Activated T-helper 17 cell treated with anti-CD3 and anti-CD28 coated beads, Interleukin-2, amount 50 U/mL, for 72 hours (primary cell): ENCODE measurements at regions not wholly inside any gene's neighbourhood (a gene's known extent, or its start where the extent isn't known, plus 50 kb on each side); places are given as distances from the start of the nearest gene placed in this dataset.
A peak's percentile ranks its signal among the peaks of the same experiment; 100 is the strongest.
"Not testable (repeated sequence)": the region's sequence is repeated elsewhere in the genome, so short reads cannot be mapped to it uniquely, and the experiment has no call there.

Source experiments
- ATAC-seq: fragments of 150-1000 bp; cut with Tn5 transposase; replicated peaks from 2 replicates; pipeline ENCODE4 v1.10.0; 2021; ENCODE audit warnings: mild to moderate bottlenecking, moderate library complexity
- H3K27ac Mint-ChIP-seq: one replicate; pipeline ENCODE4 v1.8.0; 2022; ENCODE audit warnings: mixed read lengths
- H3K27me3 Mint-ChIP-seq: one replicate; pipeline ENCODE4 v1.8.0; 2022; ENCODE audit warnings: mixed read lengths
- H3K36me3 Mint-ChIP-seq: one replicate; pipeline ENCODE4 v1.8.0; 2022; ENCODE audit warnings: low read depth, mild to moderate bottlenecking, mixed read lengths
- H3K4me1 Mint-ChIP-seq: one replicate; pipeline ENCODE4 v1.8.0; 2022; ENCODE audit warnings: mixed read lengths
- H3K4me3 Mint-ChIP-seq: one replicate; pipeline ENCODE4 v1.8.0; 2022; ENCODE audit warnings: mild to moderate bottlenecking, mixed read lengths
- H3K9me3 Mint-ChIP-seq: one replicate; pipeline ENCODE4 v1.8.0; 2022; ENCODE audit warnings: mixed read lengths

- Mint-ChIP-seq H3K27me3 (peaks cover 5% of the 10 kb centered on the region), H3K4me1 (peaks cover 44% of the 10 kb centered on the region), H3K4me3 (peak overlapping the region; percentile 63), H3K36me3 (no peaks in the 10 kb centered on the region), H3K9me3 (no peaks in the 10 kb centered on the region), H3K27ac (peak overlapping the region; percentile 77)
- ATAC-seq: peak; percentile 93
Observed at GRCh38 chr13:50244713-50245574, 229.7 kb downstream of the KCNRG start.

GRCh38 chr13:50247223-50247622 lies 232.0 kb downstream of the KCNRG start:
- H3K4me1 Mint-ChIP-seq: peaks cover 43% of the 10 kb centered on the region

GRCh38 chr13:50248516-50249143 lies 233.4 kb downstream of the KCNRG start:
- Mint-ChIP-seq H3K4me3 (peak overlapping the region; percentile 64), H3K27me3 (peaks cover 4% of the 10 kb centered on the region), H3K4me1 (peaks cover 38% of the 10 kb centered on the region), H3K27ac (peak overlapping the region; percentile 71), H3K36me3 (no peaks in the 10 kb centered on the region), H3K9me3 (no peaks in the 10 kb centered on the region)
- ATAC-seq: peak; percentile 30

More at GRCh38 chr13:50247223-50247622, 232.0 kb downstream of the KCNRG start:
- H3K36me3 Mint-ChIP-seq: no peaks in the 10 kb centered on the region
- no peaks in the 10 kb centered on the region for H3K9me3 Mint-ChIP-seq
- peaks cover 8% of the 10 kb centered on the region for H3K27me3 Mint-ChIP-seq
- H3K27ac Mint-ChIP-seq: no peak overlapping the region
- no peak for ATAC-seq
- H3K4me3 Mint-ChIP-seq: no peak overlapping the region

GRCh38 chr13:50249144-50249521 lies 233.9 kb downstream of the KCNRG start:
- peak overlapping the region; percentile 71 for H3K27ac Mint-ChIP-seq
- peak overlapping the region; percentile 64 for H3K4me3 Mint-ChIP-seq
- no peaks in the 10 kb centered on the region for H3K36me3 Mint-ChIP-seq
- ATAC-seq: no peak
- H3K9me3 Mint-ChIP-seq: no peaks in the 10 kb centered on the region
- peaks cover 4% of the 10 kb centered on the region for H3K27me3 Mint-ChIP-seq
- H3K4me1 Mint-ChIP-seq: peaks cover 33% of the 10 kb centered on the region

GRCh38 chr13:50250401-50250800 lies 235.2 kb downstream of the KCNRG start:
- Mint-ChIP-seq H3K27ac (peak overlapping the region; percentile 2), H3K4me3 (no peak overlapping the region), H3K27me3 (peaks cover 4% of the 10 kb centered on the region), H3K4me1 (peaks cover 25% of the 10 kb centered on the region), H3K36me3 (no peaks in the 10 kb centered on the region), H3K9me3 (no peaks in the 10 kb centered on the region)
- no peak for ATAC-seq

- Mint-ChIP-seq H3K27me3 (peaks cover 6% of the 10 kb centered on the region), H3K36me3 (no peaks in the 10 kb centered on the region), H3K27ac (no peak overlapping the region), H3K9me3 (no peaks in the 10 kb centered on the region), H3K4me1 (peaks cover 33% of the 10 kb centered on the region), H3K4me3 (no peak overlapping the region)
- peak; percentile 67 for ATAC-seq
Observed at GRCh38 chr13:50255639-50256038, 240.4 kb downstream of the KCNRG start.

GRCh38 chr13:50256536-50257321 lies 241.5 kb downstream of the KCNRG start:
- ATAC-seq, H3K9me3 Mint-ChIP-seq, H3K36me3 Mint-ChIP-seq, H3K27me3 Mint-ChIP-seq: not testable (repeated sequence)
- peak overlapping the region; percentile 54 for H3K4me3 Mint-ChIP-seq
- H3K27ac Mint-ChIP-seq: peak overlapping the region; percentile 26
- peaks cover 40% of the 10 kb centered on the region for H3K4me1 Mint-ChIP-seq

GRCh38 chr13:50257646-50258045 lies 242.4 kb downstream of the KCNRG start:
- Mint-ChIP-seq H3K4me1 (peaks cover 40% of the 10 kb centered on the region), H3K36me3 (no peaks in the 10 kb centered on the region), H3K27me3 (peaks cover 6% of the 10 kb centered on the region), H3K9me3 (no peaks in the 10 kb centered on the region), H3K4me3 (no peak overlapping the region), H3K27ac (no peak overlapping the region)
- peak; percentile 89 for ATAC-seq

- Mint-ChIP-seq H3K4me1 (peaks cover 30% of the 10 kb centered on the region), H3K4me3 (peak overlapping the region; percentile 7), H3K27ac (no peak overlapping the region), H3K36me3 (no peaks in the 10 kb centered on the region), H3K27me3 (peaks cover 6% of the 10 kb centered on the region), H3K9me3 (no peaks in the 10 kb centered on the region)
- ATAC-seq: peak; percentile 54
Observed at GRCh38 chr13:50261130-50261901, 246.1 kb downstream of the KCNRG start.

GRCh38 chr13:50267066-50267465 lies 251.8 kb downstream of the KCNRG start:
- no peaks in the 10 kb centered on the region for H3K36me3 Mint-ChIP-seq
- H3K4me3 Mint-ChIP-seq: no peak overlapping the region
- no peak overlapping the region for H3K27ac Mint-ChIP-seq
- peaks cover 4% of the 10 kb centered on the region for H3K4me1 Mint-ChIP-seq
- H3K27me3 Mint-ChIP-seq: no peaks in the 10 kb centered on the region
- no peaks in the 10 kb centered on the region for H3K9me3 Mint-ChIP-seq
- ATAC-seq: no peak

GRCh38 chr13:50267917-50268316 lies 252.7 kb downstream of the KCNRG start:
- Mint-ChIP-seq H3K36me3 (no peaks in the 10 kb centered on the region), H3K4me3 (no peak overlapping the region), H3K27me3 (no peaks in the 10 kb centered on the region), H3K27ac (no peak overlapping the region), H3K9me3 (no peaks in the 10 kb centered on the region), H3K4me1 (peaks cover 4% of the 10 kb centered on the region)
- ATAC-seq: no peak

- no peak for ATAC-seq
- Mint-ChIP-seq H3K27me3 (no peaks in the 10 kb centered on the region), H3K27ac (no peak overlapping the region), H3K4me3 (no peak overlapping the region), H3K9me3 (no peaks in the 10 kb centered on the region), H3K36me3 (no peaks in the 10 kb centered on the region), H3K4me1 (peaks cover 4% of the 10 kb centered on the region)
Observed at GRCh38 chr13:50268500-50268899, 253.3 kb downstream of the KCNRG start.

- ATAC-seq: no peak
- no peaks in the 10 kb centered on the region for H3K9me3 Mint-ChIP-seq
- no peak overlapping the region for H3K4me3 Mint-ChIP-seq
- H3K27me3 Mint-ChIP-seq: no peaks in the 10 kb centered on the region
- no peak overlapping the region for H3K27ac Mint-ChIP-seq
- peaks cover 8% of the 10 kb centered on the region for H3K4me1 Mint-ChIP-seq
- no peaks in the 10 kb centered on the region for H3K36me3 Mint-ChIP-seq
Observed at GRCh38 chr13:50274181-50274580, 258.9 kb downstream of the KCNRG start.
